RKO (cell line): ENCODE measurements at regions not wholly inside any gene's neighbourhood (a gene's known extent, or its start where the extent isn't known, plus 50 kb on each side); places are given as distances from the start of the nearest gene placed in this dataset.
"Not testable (repeated sequence)": the region's sequence is repeated elsewhere in the genome, so short reads cannot be mapped to it uniquely, and the experiment has no call there.

Source experiments
- DNase-seq: peaks from one replicate; pipeline ENCODE4 v3.0.0-alpha.2; 2016; ENCODE audit warnings: low spot score

GRCh38 chr21:13303763-13304162 lies 305.8 kb upstream of the POTED start:
- DNase-seq: not testable (repeated sequence)

- not testable (repeated sequence) for DNase-seq
Measured at GRCh38 chr21:13304901-13305300, 304.7 kb upstream of the POTED start.

- not testable (repeated sequence) for DNase-seq
Measured at GRCh38 chr21:13310120-13310519, 299.5 kb upstream of the POTED start.

- DNase-seq: not testable (repeated sequence)
Measured at GRCh38 chr21:13310570-13311524, 298.7 kb upstream of the POTED start.

- DNase-seq: not testable (repeated sequence)
Measured at GRCh38 chr21:13318718-13319117, 290.9 kb upstream of the POTED start.

GRCh38 chr21:13321919-13322318 lies 287.7 kb upstream of the POTED start:
- DNase-seq: not testable (repeated sequence)

- DNase-seq: not testable (repeated sequence)
Measured at GRCh38 chr21:13340670-13341234, 268.8 kb upstream of the POTED start.

- not testable (repeated sequence) for DNase-seq
Measured at GRCh38 chr21:13351521-13351920, 258.1 kb upstream of the POTED start.

- not testable (repeated sequence) for DNase-seq
Measured at GRCh38 chr21:13360175-13360574, 249.4 kb upstream of the POTED start.

GRCh38 chr21:13368200-13368599 lies 241.4 kb upstream of the POTED start:
- no peak for DNase-seq

GRCh38 chr21:13372721-13373120 lies 236.9 kb upstream of the POTED start:
- DNase-seq: not testable (repeated sequence)

- not testable (repeated sequence) for DNase-seq
Measured at GRCh38 chr21:13378943-13379342, 230.6 kb upstream of the POTED start.

GRCh38 chr21:13379566-13379965 lies 230.0 kb upstream of the POTED start:
- not testable (repeated sequence) for DNase-seq

GRCh38 chr21:13380561-13380960 lies 229.0 kb upstream of the POTED start:
- DNase-seq: not testable (repeated sequence)

- not testable (repeated sequence) for DNase-seq
Measured at GRCh38 chr21:13384143-13384542, 225.4 kb upstream of the POTED start.

GRCh38 chr21:13409184-13409583 lies 200.4 kb upstream of the POTED start:
- DNase-seq: peak; percentile 7

- DNase-seq: not testable (repeated sequence)
Measured at GRCh38 chr21:13435863-13436262, 173.7 kb upstream of the POTED start.

- DNase-seq: not testable (repeated sequence)
Measured at GRCh38 chr21:13447767-13448166, 161.8 kb upstream of the POTED start.

GRCh38 chr21:13463562-13463961 lies 146.0 kb upstream of the POTED start:
- DNase-seq: not testable (repeated sequence)
